HepG2 (cell line): ENCODE measurements at regions not wholly inside any gene's neighbourhood (a gene's known extent, or its start where the extent isn't known, plus 50 kb on each side); places are given as distances from the start of the nearest gene placed in this dataset.

Source experiments
- ATAC-seq: fragments of 200-7000 bp; cut with Tn5 transposase; 3 replicates; pipeline ENCODE4 v1.9.1; 2020; ENCODE audit warnings: mild to moderate bottlenecking, moderate library complexity
- BruUV-seq: library from RNA; stranded (reverse); fragments of 400-500 nt; replicated peaks from 2 replicates; lab custom pipeline; 2021; lab: Mats Ljungman, UMichigan
- CTCF ChIA-PET: fragments of 300-600 bp; formaldehyde crosslinking; extraction: SDS; loops from one replicate; lab custom pipeline; 2021; ENCODE audit warnings: low total read pairs, inconsistent platforms, low intra/inter-chr PET ratio; lab: Yijun Ruan, JAX
- POLR2A ChIA-PET: fragments of 350-600 bp; sonication (Branson Sonifier 250); formaldehyde crosslinking; loops from one replicate; lab custom pipeline; 2020; ENCODE audit warnings: antibody characterized with exemption, inconsistent platforms; lab: Yijun Ruan, JAX
- DNase-seq: peaks from one replicate; pipeline ENCODE4 v3.0.0-alpha.2; 2015; ENCODE audit warnings: low spot score
- FAIRE-seq: peaks from 3 replicates; lab custom pipeline; 2011; peaks lifted over from hg19 to GRCh38; lab: Jason Lieb, UNC
- H2AFZ ChIP-seq: one replicate; pipeline ENCODE4 v1.6.1; 2011; ENCODE audit warnings: low read length, inconsistent platforms
- H3K27ac ChIP-seq: fragments of 300-600 bp; 3 replicates; pipeline ENCODE4 v1.8.0; 2011; ENCODE audit warnings: mixed run types, mild to moderate bottlenecking, mixed read lengths, low read length, inconsistent platforms; ENCODE audit not compliant: insufficient read depth; ENCODE audit errors: extremely low read length
- H3K27me3 ChIP-seq, 2 experiments: fragments of 200-600 bp in 1 of 2; 2 replicates in 1 of 2; 3 replicates in 1 of 2; pipeline versions ENCODE4 v1.6.0 to v1.8.0; 2011; ENCODE audit warnings: low read length in 2 of 2, mild to moderate bottlenecking in 2 of 2, moderate library complexity in 2 of 2, inconsistent platforms in 1 of 2; ENCODE audit not compliant: insufficient read depth in 2 of 2, control insufficient read depth in 1 of 2
- H3K36me3 ChIP-seq, 2 experiments: fragments of 200-600 bp in 1 of 2; replicated peaks in 1 of 2; 2 replicates in 1 of 2; 3 replicates in 1 of 2; pipeline versions ENCODE4 v1.5.1 to v1.8.0; 2011; ENCODE audit warnings: low read length in 2 of 2, inconsistent platforms in 1 of 2; ENCODE audit not compliant: insufficient read depth in 2 of 2, control insufficient read depth in 1 of 2
- H3K4me1 ChIP-seq: 2 replicates; pipeline ENCODE4 v1.5.1; 2012; ENCODE audit warnings: low read length, inconsistent platforms; ENCODE audit not compliant: insufficient read depth
- H3K4me2 ChIP-seq: 2 replicates; pipeline ENCODE4 v1.6.0; 2011; ENCODE audit warnings: low read depth, low read length, inconsistent platforms
- H3K4me3 ChIP-seq, 3 experiments: fragments of 200-600 bp in 1 of 3; sonication (generic), shearing (Covaris generic) in 1 of 3; replicated peaks in 1 of 3; 2 replicates each; pipeline ENCODE4 v1.5.1; 2011 to 2016; ENCODE audit warnings: low read length in 3 of 3, inconsistent platforms in 2 of 3, low read depth in 2 of 3, mild to moderate bottlenecking in 2 of 3, control low read depth in 1 of 3, mixed read lengths in 1 of 3; ENCODE audit not compliant: insufficient read depth in 1 of 3
- H3K79me2 ChIP-seq: one replicate; pipeline ENCODE4 v1.6.1; 2011; ENCODE audit warnings: low read length, inconsistent platforms; ENCODE audit not compliant: insufficient read depth
- H3K9ac ChIP-seq: 2 replicates; pipeline ENCODE4 v1.6.0; 2011; ENCODE audit warnings: mild to moderate bottlenecking, low read depth, low read length, inconsistent platforms; ENCODE audit not compliant: insufficient read depth
- H3K9me3 ChIP-seq: 2 replicates; pipeline ENCODE4 v1.5.1; 2012; ENCODE audit warnings: mild to moderate bottlenecking, low read length
- H4K20me1 ChIP-seq: 2 replicates; pipeline ENCODE4 v1.6.0; 2011; ENCODE audit warnings: inconsistent platforms, mild to moderate bottlenecking, low read length, moderate library complexity; ENCODE audit not compliant: insufficient read depth
- ELF3 ChIP-seq: IDR thresholded peaks from 2 replicates; pipeline ENCODE4 v1.6.1; 2016; ENCODE audit warnings: missing genetic modification reagents, missing compliant biosample characterization
- HNRNPLL ChIP-seq: fragments of 200-400 bp; formaldehyde crosslinking; IDR thresholded peaks from 2 replicates; pipeline ENCODE4 v1.6.1; 2017; ENCODE audit warnings: mild to moderate bottlenecking, low read depth, low read length; ENCODE audit not compliant: poor library complexity, severe bottlenecking
- PBX3 ChIP-seq: sonication (generic); formaldehyde crosslinking; IDR thresholded peaks from 2 replicates; pipeline ENCODE4 v1.8.1; 2023; ENCODE audit warnings: missing genetic modification reagents, inconsistent platforms, borderline replicate concordance
- SIX4 ChIP-seq: sonication (generic); formaldehyde crosslinking; IDR thresholded peaks from 2 replicates; pipeline ENCODE4 v1.4.0; 2020; ENCODE audit warnings: missing genetic modification reagents
- ZFY ChIP-seq: sonication (generic); formaldehyde crosslinking; IDR thresholded peaks from 2 replicates; pipeline ENCODE4 v1.4.0; 2020; ENCODE audit warnings: missing genetic modification reagents
- ZNF547 ChIP-seq: sonication (generic); formaldehyde crosslinking; IDR thresholded peaks from 2 replicates; pipeline ENCODE4 v1.5.1; 2020; ENCODE audit warnings: mild to moderate bottlenecking, missing genetic modification reagents
- WGBS: methylation state at CpG from one replicate; pipeline ENCODE4 v1.1.6; 2017; ENCODE audit warnings: low lambda C conversion rate; 5-methylcytosine and 5-hydroxymethylcytosine counted together
- in situ Hi-C: cut with HindIII; loops from 2 replicates; pipeline ENCODE4 v1.10.0; 2017; ENCODE audit warnings: low pct_unique_long_range_greater_than_20kb; ENCODE audit not compliant: extremely low pct_ligation_motif_present
- intact Hi-C: fragments of 100-400 bp; cut with micrococcal nuclease; formaldehyde crosslinking; loops from one replicate; pipeline ENCODE4 v1.10.0; 2022; ENCODE audit not compliant: unreplicated experiment

DNA sequence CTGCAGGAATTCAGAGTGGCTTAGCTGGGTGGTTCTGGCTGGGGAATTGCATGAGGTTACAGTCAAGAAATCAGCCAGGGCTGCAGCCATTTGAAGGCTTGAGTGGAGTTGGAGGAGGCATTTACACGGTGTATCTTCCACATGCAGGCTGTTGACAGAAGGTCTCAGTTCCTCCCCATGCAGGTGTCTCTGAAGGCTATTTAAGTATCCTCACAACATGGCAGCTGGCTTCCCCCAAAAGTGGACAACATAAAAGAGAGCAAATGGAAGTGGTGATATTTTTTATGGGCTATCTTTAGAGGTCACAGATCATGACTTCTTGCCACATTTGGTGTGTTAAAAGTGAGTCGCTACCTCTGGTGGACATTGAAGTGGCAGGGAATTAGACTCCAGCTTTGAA is 60.1 kb upstream of the SPRED1 start:
- H3K27ac ChIP-seq, result no peak overlapping the region
- ChIA-PET POLR2A (no interaction called here), CTCF (no interaction called here)
- peaks cover 10% of the 10 kb centered on the region for H3K4me1 ChIP-seq
- no peak overlapping the region for H3K4me2 ChIP-seq
- H3K27me3 ChIP-seq, result no peaks in the 10 kb centered on the region
- FAIRE-seq (no peak), DNase-seq (no peak), ATAC-seq (no peak)
- no peaks in the 10 kb centered on the region for H4K20me1 ChIP-seq
- WGBS, result 36% methylated on average over 2 of the region's 2 CpGs
- TF ChIP-seq PBX3 (CRISPR knock-in tag), result no peak
- TF ChIP-seq ELF3 (CRISPR knock-in tag), result no peak
- no peak for TF ChIP-seq ZNF547 (CRISPR knock-in tag)
- TF ChIP-seq ZFY (CRISPR knock-in tag), result no peak
- no peaks in the 10 kb centered on the region for H3K9me3 ChIP-seq
- no peak overlapping the region for H3K4me3 ChIP-seq
- H3K79me2 ChIP-seq, result no peaks in the 10 kb centered on the region
- intact Hi-C loops, result no loop called here
- BruUV-seq, result no TSS peak
- H3K36me3 ChIP-seq, result no peaks in the 10 kb centered on the region
- in situ Hi-C loops, result no loop called here
- H3K9ac ChIP-seq, result no peak overlapping the region
- H2AFZ ChIP-seq, result no peak overlapping the region

GRCh38 chr15:38193496-38193895 is 59.1 kb upstream of the SPRED1 start:
- TF ChIP-seq SIX4 (no peak), HNRNPLL (no peak)
- H3K27me3 ChIP-seq, result no peaks in the 10 kb centered on the region
- no peak overlapping the region for H2AFZ ChIP-seq
- ChIA-PET POLR2A (no interaction called here), CTCF (no interaction called here)
- no peak for FAIRE-seq
- H3K9me3 ChIP-seq, result no peaks in the 10 kb centered on the region
- no peaks in the 10 kb centered on the region for H3K79me2 ChIP-seq
- in situ Hi-C loops, result no loop called here
- H3K4me3 ChIP-seq, result no peak overlapping the region
- H3K27ac ChIP-seq, result no peak overlapping the region
- BruUV-seq, result no TSS peak
- peaks cover 7% of the 10 kb centered on the region; the same call in 1 of the 2 replicates for H3K4me1 ChIP-seq
- no peaks in the 10 kb centered on the region for H4K20me1 ChIP-seq
- WGBS, result 0% methylated on average over 1 of the region's 1 CpG
- H3K4me2 ChIP-seq, result no peak overlapping the region
- no peak overlapping the region for H3K9ac ChIP-seq
- no peak for DNase-seq
- intact Hi-C loops, result no loop called here
- no peaks in the 10 kb centered on the region for H3K36me3 ChIP-seq
- ATAC-seq, result no peak
